ENCODE measurements at regions not wholly inside any gene's neighbourhood (a gene's known extent, or its start where the extent isn't known, plus 50 kb on each side); places are given as distances from the start of the nearest gene placed in this dataset.

- H4K20me1 ChIP-seq (ENCODE audit: insufficient read depth) = no peaks in the 10 kb centered on the region
- H3K4me2 ChIP-seq (ENCODE audit: low read length) = no peak overlapping the region
- no peaks in the 10 kb centered on the region for H3K79me2 ChIP-seq (replicated peaks; ENCODE audit: insufficient read depth, low read length)
- H3K9ac ChIP-seq (ENCODE audit: low read length) = no peak overlapping the region
- H3K27ac ChIP-seq (ENCODE audit: low read length) = no peak overlapping the region
- H3F3A ChIP-seq (ENCODE audit: insufficient read depth, low read length, poor library complexity, severe bottlenecking) = no peaks in the 10 kb centered on the region
- H3K4me3 ChIP-seq (ENCODE audit: low read length) = no peak overlapping the region
- no peaks in the 10 kb centered on the region for H3K27me3 ChIP-seq (ENCODE audit: insufficient read depth, low read depth, low read length)
- no peaks in the 10 kb centered on the region for H3K9me3 ChIP-seq (ENCODE audit: low read length)
- H3K9me2 ChIP-seq (ENCODE audit: insufficient read depth, low read length) = peaks cover 3% of the 10 kb centered on the region
- H3K36me3 ChIP-seq (ENCODE audit: insufficient read depth, low read length) = no peaks in the 10 kb centered on the region
- no peak overlapping the region for H2AFZ ChIP-seq (ENCODE audit: low read depth, low read length)
- TF ChIP-seq TAF1 (IDR thresholded peaks at IDR 0.05; ENCODE audit: low read depth) (no peak), SMC3 (conservative IDR thresholded peaks at IDR 0.05; ENCODE audit: poor library complexity) (no peak), POLR2AphosphoS5 (IDR thresholded peaks at IDR 0.05) (no peak), RAD21 (conservative IDR thresholded peaks at IDR 0.05) (no peak), MXI1 (conservative IDR thresholded peaks at IDR 0.05; ENCODE audit: poor library complexity, severe bottlenecking) (no peak), EZH2 (IDR thresholded peaks at IDR 0.05; ENCODE audit: borderline replicate concordance, insufficient read depth, low read length, poor library complexity, severe bottlenecking) (no peak), EP300 (conservative IDR thresholded peaks at IDR 0.05; ENCODE audit: poor library complexity, severe bottlenecking) (no peak)
- TF ChIP-seq, protein P1, sequence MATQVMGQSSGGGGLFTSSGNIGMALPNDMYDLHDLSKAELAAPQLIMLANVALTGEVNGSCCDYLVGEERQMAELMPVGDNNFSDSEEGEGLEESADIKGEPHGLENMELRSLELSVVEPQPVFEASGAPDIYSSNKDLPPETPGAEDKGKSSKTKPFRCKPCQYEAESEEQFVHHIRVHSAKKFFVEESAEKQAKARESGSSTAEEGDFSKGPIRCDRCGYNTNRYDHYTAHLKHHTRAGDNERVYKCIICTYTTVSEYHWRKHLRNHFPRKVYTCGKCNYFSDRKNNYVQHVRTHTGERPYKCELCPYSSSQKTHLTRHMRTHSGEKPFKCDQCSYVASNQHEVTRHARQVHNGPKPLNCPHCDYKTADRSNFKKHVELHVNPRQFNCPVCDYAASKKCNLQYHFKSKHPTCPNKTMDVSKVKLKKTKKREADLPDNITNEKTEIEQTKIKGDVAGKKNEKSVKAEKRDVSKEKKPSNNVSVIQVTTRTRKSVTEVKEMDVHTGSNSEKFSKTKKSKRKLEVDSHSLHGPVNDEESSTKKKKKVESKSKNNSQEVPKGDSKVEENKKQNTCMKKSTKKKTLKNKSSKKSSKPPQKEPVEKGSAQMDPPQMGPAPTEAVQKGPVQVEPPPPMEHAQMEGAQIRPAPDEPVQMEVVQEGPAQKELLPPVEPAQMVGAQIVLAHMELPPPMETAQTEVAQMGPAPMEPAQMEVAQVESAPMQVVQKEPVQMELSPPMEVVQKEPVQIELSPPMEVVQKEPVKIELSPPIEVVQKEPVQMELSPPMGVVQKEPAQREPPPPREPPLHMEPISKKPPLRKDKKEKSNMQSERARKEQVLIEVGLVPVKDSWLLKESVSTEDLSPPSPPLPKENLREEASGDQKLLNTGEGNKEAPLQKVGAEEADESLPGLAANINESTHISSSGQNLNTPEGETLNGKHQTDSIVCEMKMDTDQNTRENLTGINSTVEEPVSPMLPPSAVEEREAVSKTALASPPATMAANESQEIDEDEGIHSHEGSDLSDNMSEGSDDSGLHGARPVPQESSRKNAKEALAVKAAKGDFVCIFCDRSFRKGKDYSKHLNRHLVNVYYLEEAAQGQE (IDR thresholded peaks at IDR 0.05; ENCODE audit: borderline replicate concordance) = no peak
- TF ChIP-seq, protein P2, sequence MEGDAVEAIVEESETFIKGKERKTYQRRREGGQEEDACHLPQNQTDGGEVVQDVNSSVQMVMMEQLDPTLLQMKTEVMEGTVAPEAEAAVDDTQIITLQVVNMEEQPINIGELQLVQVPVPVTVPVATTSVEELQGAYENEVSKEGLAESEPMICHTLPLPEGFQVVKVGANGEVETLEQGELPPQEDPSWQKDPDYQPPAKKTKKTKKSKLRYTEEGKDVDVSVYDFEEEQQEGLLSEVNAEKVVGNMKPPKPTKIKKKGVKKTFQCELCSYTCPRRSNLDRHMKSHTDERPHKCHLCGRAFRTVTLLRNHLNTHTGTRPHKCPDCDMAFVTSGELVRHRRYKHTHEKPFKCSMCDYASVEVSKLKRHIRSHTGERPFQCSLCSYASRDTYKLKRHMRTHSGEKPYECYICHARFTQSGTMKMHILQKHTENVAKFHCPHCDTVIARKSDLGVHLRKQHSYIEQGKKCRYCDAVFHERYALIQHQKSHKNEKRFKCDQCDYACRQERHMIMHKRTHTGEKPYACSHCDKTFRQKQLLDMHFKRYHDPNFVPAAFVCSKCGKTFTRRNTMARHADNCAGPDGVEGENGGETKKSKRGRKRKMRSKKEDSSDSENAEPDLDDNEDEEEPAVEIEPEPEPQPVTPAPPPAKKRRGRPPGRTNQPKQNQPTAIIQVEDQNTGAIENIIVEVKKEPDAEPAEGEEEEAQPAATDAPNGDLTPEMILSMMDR (IDR thresholded peaks at IDR 0.05; ENCODE audit: poor library complexity, severe bottlenecking) = no peak
Measured at GRCh38 chr4:167903291-167903721, 189.0 kb upstream of the ANXA10 start.

- Histone ChIP-seq H3K79me2 (replicated peaks; ENCODE audit: insufficient read depth, low read length) (no peaks in the 10 kb centered on the region), H3F3A (ENCODE audit: insufficient read depth, low read length, poor library complexity, severe bottlenecking) (no peaks in the 10 kb centered on the region), H3K9ac (ENCODE audit: low read length) (no peak overlapping the region), H3K4me3 (ENCODE audit: low read length) (no peak overlapping the region), H3K27me3 (ENCODE audit: insufficient read depth, low read depth, low read length) (no peaks in the 10 kb centered on the region), H3K36me3 (ENCODE audit: insufficient read depth, low read length) (no peaks in the 10 kb centered on the region), H3K27ac (ENCODE audit: low read length) (no peak overlapping the region), H2AFZ (ENCODE audit: low read depth, low read length) (no peak overlapping the region), H3K9me3 (ENCODE audit: low read length) (no peaks in the 10 kb centered on the region), H3K9me2 (ENCODE audit: insufficient read depth, low read length) (peaks cover 3% of the 10 kb centered on the region), H3K4me2 (ENCODE audit: low read length) (no peak overlapping the region), H4K20me1 (ENCODE audit: insufficient read depth) (no peaks in the 10 kb centered on the region)
- TF ChIP-seq EZH2 (IDR thresholded peaks at IDR 0.05; ENCODE audit: borderline replicate concordance, insufficient read depth, low read length, poor library complexity, severe bottlenecking) (no peak), RAD21 (conservative IDR thresholded peaks at IDR 0.05) (no peak), TAF1 (IDR thresholded peaks at IDR 0.05; ENCODE audit: low read depth) (no peak), POLR2AphosphoS5 (IDR thresholded peaks at IDR 0.05) (no peak), SMC3 (conservative IDR thresholded peaks at IDR 0.05; ENCODE audit: poor library complexity) (no peak), EP300 (conservative IDR thresholded peaks at IDR 0.05; ENCODE audit: poor library complexity, severe bottlenecking) (no peak)
- TF ChIP-seq, protein P2 (IDR thresholded peaks at IDR 0.05; ENCODE audit: poor library complexity, severe bottlenecking) = no peak
- TF ChIP-seq, protein P1 (IDR thresholded peaks at IDR 0.05; ENCODE audit: borderline replicate concordance) = no peak
Measured at GRCh38 chr4:167906851-167907250, 185.5 kb upstream of the ANXA10 start.

Data from neural cell (in vitro differentiated cells).